ENCODE measurements at regions not wholly inside any gene's neighbourhood (a gene's known extent, or its start where the extent isn't known, plus 50 kb on each side); places are given as distances from the start of the nearest gene placed in this dataset.

GRCh38 chr7:47664650-47665195 is 82.8 kb upstream of the TNS3 start:
- Histone ChIP-seq H3K9me3 (ENCODE audit: control insufficient read depth, low read length) (no peaks in the 10 kb centered on the region), H3K4me1 (ENCODE audit: control insufficient read depth, insufficient read depth, low read length, poor library complexity, severe bottlenecking) (no peaks in the 10 kb centered on the region), H3K27ac (ENCODE audit: low read depth, low read length, severe bottlenecking) (no peak overlapping the region), H3K4me3 (ENCODE audit: extremely low read depth, insufficient read depth, low read length, poor library complexity, severe bottlenecking) (no peak overlapping the region), H3K36me3 (ENCODE audit: control insufficient read depth, insufficient read depth, low read length) (no peaks in the 10 kb centered on the region)
- WGBS, 2 experiments (ENCODE audit: insufficient coverage in 2 of 2): 93 to 96% methylated on average over 4 of the region's 7 CpGs

- Histone ChIP-seq H3K36me3 (ENCODE audit: control insufficient read depth, insufficient read depth, low read length) (no peaks in the 10 kb centered on the region), H3K4me1 (ENCODE audit: control insufficient read depth, insufficient read depth, low read length, poor library complexity, severe bottlenecking) (no peaks in the 10 kb centered on the region), H3K4me3 (ENCODE audit: extremely low read depth, insufficient read depth, low read length, poor library complexity, severe bottlenecking) (no peak overlapping the region), H3K27ac (ENCODE audit: low read depth, low read length, severe bottlenecking) (no peak overlapping the region), H3K9me3 (ENCODE audit: control insufficient read depth, low read length) (no peaks in the 10 kb centered on the region)
- WGBS, 2 experiments (ENCODE audit: insufficient coverage in 2 of 2): 100% methylated on average over 1 of the region's 1 CpG
Measured at GRCh38 chr7:47663851-47664250, 81.9 kb upstream of the TNS3 start.

- Histone ChIP-seq H3K27ac (ENCODE audit: low read depth, low read length, severe bottlenecking) (no peak overlapping the region), H3K4me3 (ENCODE audit: extremely low read depth, insufficient read depth, low read length, poor library complexity, severe bottlenecking) (no peak overlapping the region), H3K36me3 (ENCODE audit: control insufficient read depth, insufficient read depth, low read length) (no peaks in the 10 kb centered on the region), H3K9me3 (ENCODE audit: control insufficient read depth, low read length) (no peaks in the 10 kb centered on the region), H3K4me1 (ENCODE audit: control insufficient read depth, insufficient read depth, low read length, poor library complexity, severe bottlenecking) (no peaks in the 10 kb centered on the region)
- 90% methylated on average over 2 of the region's 5 CpGs; no CpG with 5 or more reads in 1 of the 2 experiments for WGBS, 2 experiments (ENCODE audit: insufficient coverage in 2 of 2)
Measured at GRCh38 chr7:47663213-47663612, 81.3 kb upstream of the TNS3 start.

GRCh38 chr7:47661051-47661714 is 79.3 kb upstream of the TNS3 start:
- no peak overlapping the region for H3K4me3 ChIP-seq (ENCODE audit: extremely low read depth, insufficient read depth, low read length, poor library complexity, severe bottlenecking)
- WGBS, 2 experiments (ENCODE audit: insufficient coverage in 2 of 2): 92% methylated on average over 2 of the region's 7 CpGs; no CpG with 5 or more reads in 1 of the 2 experiments
- no peaks in the 10 kb centered on the region for H3K36me3 ChIP-seq (ENCODE audit: control insufficient read depth, insufficient read depth, low read length)
- H3K4me1 ChIP-seq (ENCODE audit: control insufficient read depth, insufficient read depth, low read length, poor library complexity, severe bottlenecking): no peaks in the 10 kb centered on the region
- no peaks in the 10 kb centered on the region for H3K9me3 ChIP-seq (ENCODE audit: control insufficient read depth, low read length)
- H3K27ac ChIP-seq (ENCODE audit: low read depth, low read length, severe bottlenecking): no peak overlapping the region

GRCh38 chr7:47659664-47660462 is 78.0 kb upstream of the TNS3 start:
- no peaks in the 10 kb centered on the region for H3K36me3 ChIP-seq (ENCODE audit: control insufficient read depth, insufficient read depth, low read length)
- H3K4me1 ChIP-seq (ENCODE audit: control insufficient read depth, insufficient read depth, low read length, poor library complexity, severe bottlenecking): no peaks in the 10 kb centered on the region
- H3K9me3 ChIP-seq (ENCODE audit: control insufficient read depth, low read length): no peaks in the 10 kb centered on the region
- no peak overlapping the region for H3K4me3 ChIP-seq (ENCODE audit: extremely low read depth, insufficient read depth, low read length, poor library complexity, severe bottlenecking)
- WGBS, 2 experiments (ENCODE audit: insufficient coverage in 2 of 2): 76 to 78% methylated on average over 7 of the region's 12 CpGs
- H3K27ac ChIP-seq (ENCODE audit: low read depth, low read length, severe bottlenecking): no peak overlapping the region

GRCh38 chr7:47658886-47659635 is 77.2 kb upstream of the TNS3 start:
- no peak overlapping the region for H3K27ac ChIP-seq (ENCODE audit: low read depth, low read length, severe bottlenecking)
- 79 to 92% methylated on average over 5 to 7 of the region's 8 CpGs for WGBS, 2 experiments (ENCODE audit: insufficient coverage in 2 of 2)
- no peaks in the 10 kb centered on the region for H3K36me3 ChIP-seq (ENCODE audit: control insufficient read depth, insufficient read depth, low read length)
- H3K9me3 ChIP-seq (ENCODE audit: control insufficient read depth, low read length): no peaks in the 10 kb centered on the region
- H3K4me3 ChIP-seq (ENCODE audit: extremely low read depth, insufficient read depth, low read length, poor library complexity, severe bottlenecking): no peak overlapping the region
- H3K4me1 ChIP-seq (ENCODE audit: control insufficient read depth, insufficient read depth, low read length, poor library complexity, severe bottlenecking): no peaks in the 10 kb centered on the region

GRCh38 chr7:47657126-47657525 is 75.2 kb upstream of the TNS3 start:
- WGBS, 2 experiments (ENCODE audit: insufficient coverage in 2 of 2): 85 to 93% methylated on average over 5 to 7 of the region's 8 CpGs

GRCh38 chr7:47654672-47655298 is 72.9 kb upstream of the TNS3 start:
- no peak overlapping the region for H3K27ac ChIP-seq (ENCODE audit: low read depth, low read length, severe bottlenecking)
- peaks cover 4% of the 10 kb centered on the region for H3K4me1 ChIP-seq (ENCODE audit: control insufficient read depth, insufficient read depth, low read length, poor library complexity, severe bottlenecking)
- WGBS, 2 experiments (ENCODE audit: insufficient coverage in 2 of 2): 82 to 87% methylated on average over 8 to 10 of the region's 14 CpGs
- no peaks in the 10 kb centered on the region for H3K36me3 ChIP-seq (ENCODE audit: control insufficient read depth, insufficient read depth, low read length)
- no peaks in the 10 kb centered on the region for H3K9me3 ChIP-seq (ENCODE audit: control insufficient read depth, low read length)
- no peak overlapping the region for H3K4me3 ChIP-seq (ENCODE audit: extremely low read depth, insufficient read depth, low read length, poor library complexity, severe bottlenecking)

More at GRCh38 chr7:47657126-47657525, 75.2 kb upstream of the TNS3 start:
- Histone ChIP-seq H3K9me3 (ENCODE audit: control insufficient read depth, low read length) (no peaks in the 10 kb centered on the region), H3K27ac (ENCODE audit: low read depth, low read length, severe bottlenecking) (no peak overlapping the region), H3K4me3 (ENCODE audit: extremely low read depth, insufficient read depth, low read length, poor library complexity, severe bottlenecking) (no peak overlapping the region), H3K4me1 (ENCODE audit: control insufficient read depth, insufficient read depth, low read length, poor library complexity, severe bottlenecking) (peaks cover 4% of the 10 kb centered on the region), H3K36me3 (ENCODE audit: control insufficient read depth, insufficient read depth, low read length) (no peaks in the 10 kb centered on the region)

- WGBS, 2 experiments (ENCODE audit: insufficient coverage in 2 of 2): 85 to 100% methylated on average over 1 to 7 of the region's 12 CpGs
- Histone ChIP-seq H3K4me3 (ENCODE audit: extremely low read depth, insufficient read depth, low read length, poor library complexity, severe bottlenecking) (no peak overlapping the region), H3K27ac (ENCODE audit: low read depth, low read length, severe bottlenecking) (no peak overlapping the region)
Measured at GRCh38 chr7:47653550-47654411, 71.9 kb upstream of the TNS3 start.

More at GRCh38 chr7:47653550-47654411, 71.9 kb upstream of the TNS3 start:
- H3K36me3 ChIP-seq (ENCODE audit: control insufficient read depth, insufficient read depth, low read length): no peaks in the 10 kb centered on the region
- H3K4me1 ChIP-seq (ENCODE audit: control insufficient read depth, insufficient read depth, low read length, poor library complexity, severe bottlenecking): peaks cover 4% of the 10 kb centered on the region
- no peaks in the 10 kb centered on the region for H3K9me3 ChIP-seq (ENCODE audit: control insufficient read depth, low read length)
